Left lobe of liver (tissue), 2 donors: ENCODE measurements at regions not wholly inside any gene's neighbourhood (a gene's known extent, or its start where the extent isn't known, plus 50 kb on each side); places are given as distances from the start of the nearest gene placed in this dataset.
"Not testable (repeated sequence)": the region's sequence is repeated elsewhere in the genome, so short reads cannot be mapped to it uniquely, and the experiment has no call there.

Experiments
- ATAC-seq: fragments of 200-7000 bp; cut with Tn5 transposase; one replicate; pipeline ENCODE4 v1.9.1; 2020; ENCODE audit warnings: mild to moderate bottlenecking, moderate library complexity
- DNase-seq: peaks from one replicate; pipeline ENCODE4 v3.0.0-alpha.2; 2020; ENCODE audit warnings: low spot score
- donor health status: DM: no; HTN: no; CAD: no; lungs with moderate emphysema.
- donor health status: DM: no; HTN: yes; CAD: no.

DNA sequence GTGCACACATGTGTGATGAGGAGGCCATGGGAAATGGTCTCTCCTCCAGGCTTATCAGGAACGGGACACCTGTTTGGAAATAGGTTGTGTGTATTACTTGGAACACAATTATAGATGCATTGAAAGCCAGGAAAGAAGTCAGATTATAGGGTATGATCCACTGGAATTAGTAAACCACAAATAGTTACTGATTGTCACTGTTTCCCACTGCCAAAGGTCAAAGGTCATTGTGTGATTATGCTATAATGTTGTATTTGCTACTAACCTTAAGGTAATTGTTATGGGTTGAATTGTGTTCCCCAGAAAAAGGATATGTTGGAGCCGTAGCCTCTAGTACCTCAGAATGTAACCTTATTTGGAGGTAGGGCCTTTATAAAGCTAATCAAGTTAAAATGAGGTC, 129.9 kb upstream of the FBXO33 start:
- ATAC-seq = no peak
- no peak for DNase-seq

DNA sequence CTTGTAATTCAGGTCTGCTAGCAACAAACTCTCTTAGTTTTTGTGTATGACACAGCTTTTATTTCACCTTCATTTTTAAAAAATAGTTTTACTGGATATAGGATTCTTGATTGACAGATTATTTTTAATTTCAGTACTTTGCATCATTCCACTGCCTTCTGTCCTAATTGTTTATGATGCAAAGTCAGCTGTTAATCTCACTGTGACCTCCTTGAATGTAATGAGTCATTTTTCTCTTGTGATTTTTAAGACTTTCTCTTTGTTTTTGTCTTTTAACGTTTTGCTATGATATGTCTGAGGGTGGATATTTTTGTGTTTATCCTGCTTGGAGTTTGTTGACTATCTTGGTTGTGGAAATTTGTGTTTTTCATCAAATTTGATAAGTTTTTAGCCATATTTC, 126.3 kb upstream of the FBXO33 start:
- DNase-seq = no peak
- ATAC-seq = no peak

DNA sequence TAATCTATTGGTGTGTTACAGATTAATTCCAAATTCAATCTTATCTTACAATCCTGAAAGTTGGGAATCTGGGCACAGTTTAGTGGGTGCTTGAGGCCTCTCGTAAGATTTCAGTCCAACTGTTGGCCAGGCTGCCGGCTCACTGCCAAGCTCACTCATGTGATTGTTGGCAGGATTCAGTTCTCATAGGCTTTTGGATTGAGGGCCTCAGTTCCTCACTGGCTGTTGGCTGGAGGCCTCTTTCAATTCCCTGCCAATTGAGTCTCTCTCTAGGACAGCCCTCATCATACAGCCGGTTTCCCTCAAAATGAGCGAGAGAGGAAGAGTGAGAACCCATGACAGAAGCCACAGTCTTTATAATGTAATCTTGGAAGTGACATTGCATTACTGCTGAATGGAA, 123.5 kb upstream of the FBXO33 start:
- ATAC-seq = no peak
- no peak for DNase-seq

DNA sequence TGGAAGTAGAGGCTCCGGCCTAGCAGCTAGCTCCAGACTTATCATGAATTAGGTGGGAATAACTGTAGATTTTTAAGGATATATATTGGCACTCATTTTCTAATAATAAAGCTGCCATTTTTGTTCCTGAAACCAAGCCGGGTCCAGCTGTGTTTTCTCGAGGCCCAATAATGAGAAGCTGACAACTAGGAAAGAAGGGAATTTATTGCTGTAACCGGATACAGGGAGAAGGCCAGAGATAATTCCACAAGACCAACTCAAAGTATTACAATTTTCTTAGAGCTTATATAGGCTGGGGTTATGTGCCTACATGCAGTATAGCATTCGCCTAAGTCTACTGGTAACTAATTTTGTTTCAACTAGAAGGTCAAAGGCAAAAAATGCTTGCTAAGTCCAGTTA, 122.3 kb upstream of the FBXO33 start:
- ATAC-seq = no peak

DNA sequence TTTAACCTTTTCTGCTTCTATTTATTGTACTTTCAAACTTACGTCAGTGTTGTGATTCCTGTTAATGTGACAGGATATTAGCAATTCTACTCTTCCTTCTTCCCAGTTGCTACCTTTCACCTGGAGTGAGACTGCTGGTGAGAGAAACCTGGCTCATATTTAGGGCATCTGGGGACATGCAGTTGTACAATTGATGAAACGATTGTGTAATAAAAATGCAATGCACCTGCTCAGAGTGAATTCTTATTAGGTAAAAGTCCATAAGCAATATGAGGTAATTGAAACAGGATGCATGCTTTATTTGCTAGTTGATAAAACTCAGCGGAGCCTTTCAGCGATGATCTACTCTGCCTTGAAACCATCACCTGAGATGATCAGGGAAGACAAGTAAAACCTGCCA, 116.1 kb upstream of the FBXO33 start:
- ATAC-seq (peak; percentile 37), DNase-seq (no peak)

More for the DNA sequence above, 122.3 kb upstream of the FBXO33 start:
- DNase-seq = no peak

DNA sequence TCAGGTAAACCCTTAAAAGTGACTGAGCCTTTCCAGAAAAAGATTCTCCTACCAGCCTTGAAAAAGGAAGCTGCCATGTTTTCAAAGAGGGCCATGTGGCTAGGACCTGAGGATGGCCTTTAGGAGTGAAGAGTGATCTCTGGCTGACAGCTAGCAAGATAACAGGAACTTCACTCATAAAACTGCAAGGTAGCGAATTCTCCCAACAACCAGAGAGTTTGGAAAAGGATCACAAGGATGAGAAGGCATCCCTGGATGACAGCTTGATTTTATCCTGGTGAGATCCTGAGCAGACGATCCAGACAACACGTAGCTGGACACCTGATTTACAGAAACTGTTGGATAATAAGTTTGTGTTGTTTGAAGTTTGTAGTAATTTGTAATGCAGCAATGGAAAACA, 115.6 kb upstream of the FBXO33 start:
- no peak for DNase-seq
- no peak for ATAC-seq

DNA sequence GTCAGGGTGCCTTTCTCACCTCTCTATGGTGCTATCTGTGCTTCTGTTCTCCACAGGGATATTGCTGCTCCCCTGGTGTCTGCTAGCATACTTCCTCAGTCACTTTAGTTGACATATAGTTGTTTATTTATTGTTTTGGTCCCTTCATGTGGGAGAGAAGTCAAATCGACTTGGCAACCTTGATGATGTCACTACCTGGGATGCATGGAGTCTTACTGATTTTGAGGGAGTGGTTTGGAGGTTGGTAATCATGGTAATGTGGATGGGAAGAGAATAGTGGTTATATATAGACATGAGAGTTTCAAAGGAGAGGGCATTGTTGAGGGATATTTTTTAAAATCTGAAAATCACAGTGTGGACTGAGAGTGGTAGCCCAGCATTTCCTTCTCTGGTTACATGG, 73.6 kb upstream of the FBXO33 start:
- ATAC-seq (no peak), DNase-seq (no peak)

DNA sequence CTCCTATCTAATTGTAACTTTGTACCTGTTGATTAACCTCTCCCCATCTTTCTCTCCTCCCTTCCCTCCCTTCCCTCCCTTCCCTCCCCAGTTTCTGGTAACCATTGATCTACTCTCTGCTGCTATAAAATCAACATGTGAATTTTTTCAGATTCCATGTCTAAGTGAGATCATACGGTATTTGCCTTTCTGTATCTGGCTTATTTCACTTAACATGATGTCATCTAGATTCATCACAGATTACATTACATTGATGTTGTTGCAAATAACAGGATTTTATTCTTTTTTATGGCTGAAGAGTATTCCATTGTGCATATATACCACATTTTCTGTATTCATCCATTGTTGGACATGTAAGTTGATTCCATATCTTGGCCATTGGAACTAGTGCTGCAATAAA, 68.0 kb upstream of the FBXO33 start:
- DNase-seq (no peak), ATAC-seq (no peak)

DNA sequence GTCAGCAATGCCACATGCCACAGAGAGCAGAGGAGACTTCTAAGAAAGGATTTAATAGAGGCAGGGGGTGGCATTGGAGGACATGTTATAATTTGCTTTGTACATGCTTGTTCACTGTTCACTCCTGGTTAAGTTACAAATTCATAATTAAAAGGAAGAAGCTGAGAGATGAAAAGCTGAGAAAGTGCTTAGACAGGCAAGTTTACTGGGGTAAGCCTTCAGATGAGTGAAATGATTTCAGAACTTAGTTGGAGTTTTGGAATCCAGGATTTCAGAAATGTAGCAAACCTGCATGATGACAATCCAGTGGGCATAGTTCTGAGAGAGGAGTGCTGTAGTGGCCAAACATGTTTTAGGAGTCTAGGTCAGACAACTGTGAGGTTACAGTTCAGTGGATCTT, 67.3 kb upstream of the FBXO33 start:
- DNase-seq (no peak), ATAC-seq (no peak)

DNA sequence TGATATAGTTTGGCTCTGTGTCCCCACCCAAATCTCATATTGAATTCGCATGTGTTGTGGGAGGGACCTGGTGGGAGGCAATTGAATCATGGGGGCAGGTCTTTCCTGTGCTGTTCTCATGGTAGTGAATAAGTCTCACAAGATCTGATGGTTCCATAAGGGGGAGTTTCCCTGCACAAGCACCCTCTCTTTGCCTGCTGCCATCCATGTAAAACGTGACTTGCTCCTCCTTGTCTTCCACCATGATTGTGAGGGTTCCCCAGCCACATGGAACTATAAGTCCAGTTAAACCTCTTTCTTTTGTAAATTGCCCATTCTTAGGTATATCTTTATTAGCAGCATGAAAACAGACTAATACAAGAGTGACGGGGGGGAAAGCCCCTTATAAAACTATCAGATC, 65.4 kb upstream of the FBXO33 start:
- DNase-seq, ATAC-seq: not testable (repeated sequence)

DNA sequence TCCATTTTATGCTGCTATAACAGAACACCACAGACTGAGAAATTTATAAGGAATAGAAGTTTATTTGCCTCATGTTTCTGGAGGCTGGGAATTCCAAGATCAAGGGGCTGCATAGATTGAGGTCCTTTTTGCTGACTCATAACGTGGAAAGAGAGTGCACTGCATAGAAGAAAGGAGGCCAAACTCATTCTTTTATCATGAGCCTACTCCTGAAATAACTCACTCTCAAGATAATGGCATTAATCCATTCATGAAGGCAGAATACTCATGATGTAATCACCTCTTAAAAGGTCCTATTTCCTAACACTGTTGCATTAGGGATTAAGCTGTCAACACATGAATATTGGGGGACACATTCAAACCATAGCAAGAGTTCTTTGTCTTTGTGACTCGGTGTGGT, 60.0 kb upstream of the FBXO33 start:
- ATAC-seq (no peak), DNase-seq (no peak)

DNA sequence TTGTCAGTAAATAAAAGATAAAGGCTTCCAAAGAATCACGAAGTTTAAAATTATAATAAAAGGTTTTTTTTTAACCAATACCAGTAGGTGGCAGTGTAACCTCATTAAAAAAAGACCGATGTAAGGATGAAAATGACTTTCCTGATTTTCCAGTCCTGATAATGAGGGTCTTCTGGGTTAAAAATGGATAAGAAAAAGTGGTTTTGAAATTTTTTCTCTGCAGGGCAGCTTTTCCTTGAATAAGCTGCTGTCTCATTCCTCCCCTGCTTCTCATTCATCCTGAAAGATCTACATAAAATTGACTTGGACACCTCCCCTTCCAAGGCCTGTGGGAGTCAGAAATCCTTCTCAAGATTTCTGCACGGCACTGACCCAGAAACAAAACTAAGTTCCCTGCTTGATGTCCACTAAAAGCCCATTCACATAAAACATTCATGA, 58.9 kb upstream of the FBXO33 start:
- peak; percentile 47 for ATAC-seq

DNA sequence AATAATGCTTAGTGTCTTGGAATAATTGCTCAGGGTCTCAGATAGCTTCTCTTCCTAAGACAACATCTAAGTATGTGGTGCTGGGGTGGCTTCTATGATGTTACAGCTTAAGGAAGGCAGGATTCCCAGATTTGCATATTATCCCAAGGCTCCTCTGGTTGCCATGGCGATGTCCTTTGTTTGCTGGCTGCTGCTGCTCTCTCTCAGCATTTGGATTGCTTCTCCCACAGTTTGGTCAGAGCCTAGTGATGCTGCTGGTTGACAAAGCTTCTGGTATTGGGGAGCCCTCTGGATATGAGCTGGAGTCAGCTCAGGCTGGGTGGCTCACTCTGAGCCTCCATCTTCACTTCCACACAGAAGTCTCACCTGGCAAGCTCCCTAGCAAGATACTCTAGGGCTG, 56.4 kb upstream of the FBXO33 start:
- ATAC-seq = no peak

More for the DNA sequence above, 58.9 kb upstream of the FBXO33 start:
- no peak for DNase-seq

DNA sequence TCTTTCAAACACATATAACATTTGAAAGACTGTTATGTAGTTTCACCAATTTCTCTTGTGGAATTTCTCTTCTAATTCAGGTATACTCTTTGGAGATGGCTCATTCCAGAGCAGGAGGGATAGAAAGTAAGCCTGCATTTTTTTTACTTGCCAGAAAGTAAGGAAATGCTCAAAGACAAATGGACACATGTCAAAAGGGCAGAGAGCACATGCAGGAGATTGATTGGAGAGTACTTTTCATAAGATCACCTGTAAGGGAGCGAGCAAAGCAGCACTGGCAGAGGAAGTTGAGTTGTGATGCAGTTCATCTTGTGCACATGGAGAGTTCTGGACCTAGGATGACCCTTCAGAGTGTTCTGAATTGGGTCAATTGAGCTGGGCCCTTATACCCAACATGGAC, 51.4 kb upstream of the FBXO33 start:
- ATAC-seq = no peak
- DNase-seq = no peak

More for the DNA sequence above, 56.4 kb upstream of the FBXO33 start:
- no peak for DNase-seq
